H9 (cell line): ENCODE measurements at regions not wholly inside any gene's neighbourhood (a gene's known extent, or its start where the extent isn't known, plus 50 kb on each side); places are given as distances from the start of the nearest gene placed in this dataset.

ENCODE experiments used
- DNase-seq: peaks from one replicate; pipeline ENCODE4 v3.0.0-alpha.2; 2017
- H2AFZ ChIP-seq: one replicate; pipeline ENCODE4 v1.6.1; 2013; ENCODE audit warnings: mild to moderate bottlenecking, low read length, control low read depth, moderate library complexity
- H2AK5ac ChIP-seq: 2 replicates; pipeline ENCODE4 v1.6.1; 2013; ENCODE audit warnings: low read length, control low read depth, mixed read lengths; ENCODE audit not compliant: insufficient read length
- H2BK120ac ChIP-seq: one replicate; pipeline ENCODE4 v1.6.1; 2013; ENCODE audit warnings: low read depth, mild to moderate bottlenecking, low read length, control low read depth, inconsistent platforms; ENCODE audit not compliant: poor library complexity, severe bottlenecking
- H2BK12ac ChIP-seq: 2 replicates; pipeline ENCODE4 v1.6.1; 2013; ENCODE audit warnings: low read length, control low read depth, mixed read lengths, low read depth; ENCODE audit not compliant: insufficient read length
- H2BK15ac ChIP-seq: 2 replicates; pipeline ENCODE4 v1.6.1; 2013; ENCODE audit warnings: low read depth, low read length, control low read depth
- H2BK20ac ChIP-seq: one replicate; pipeline ENCODE4 v1.6.1; 2013; ENCODE audit warnings: low read depth, mild to moderate bottlenecking, low read length, control low read depth, inconsistent platforms; ENCODE audit not compliant: poor library complexity, severe bottlenecking
- H2BK5ac ChIP-seq: 2 replicates; pipeline ENCODE4 v1.6.1; 2013; ENCODE audit warnings: low read length, control low read depth, mixed read lengths; ENCODE audit not compliant: insufficient read length
- H3K14ac ChIP-seq: 2 replicates; pipeline ENCODE4 v1.6.1; 2013; ENCODE audit warnings: low read length, control low read depth; ENCODE audit not compliant: insufficient read depth
- H3K18ac ChIP-seq: 2 replicates; pipeline ENCODE4 v1.6.1; 2013; ENCODE audit warnings: low read depth, mild to moderate bottlenecking, mixed read lengths, low read length, control low read depth; ENCODE audit not compliant: insufficient read length
- H3K23ac ChIP-seq: 2 replicates; pipeline ENCODE4 v1.6.1; 2013; ENCODE audit warnings: low read length, control low read depth, mixed read lengths, low read depth; ENCODE audit not compliant: insufficient read length
- H3K23me2 ChIP-seq: 2 replicates; pipeline ENCODE4 v1.6.1; 2013; ENCODE audit warnings: low read depth, mild to moderate bottlenecking, mixed read lengths, low read length, control low read depth; ENCODE audit not compliant: insufficient read length, poor library complexity, severe bottlenecking
- H3K27ac ChIP-seq: 2 replicates; pipeline ENCODE4 v1.5.1; 2013; ENCODE audit warnings: low read length, control low read depth, mixed read lengths, low read depth; ENCODE audit not compliant: insufficient read length
- H3K27me3 ChIP-seq: 2 replicates; pipeline ENCODE4 v1.6.1; 2013; ENCODE audit warnings: low read length, control low read depth, inconsistent platforms; ENCODE audit not compliant: insufficient read depth
- H3K4ac ChIP-seq: 2 replicates; pipeline ENCODE4 v1.6.1; 2013; ENCODE audit warnings: low read depth, mild to moderate bottlenecking, control low read depth, inconsistent platforms, low read length, moderate library complexity
- H3K4me1 ChIP-seq: 2 replicates; pipeline ENCODE4 v1.6.1; 2013; ENCODE audit warnings: low read length, control low read depth, inconsistent platforms; ENCODE audit not compliant: insufficient read depth
- H3K4me2 ChIP-seq: 2 replicates; pipeline ENCODE4 v1.6.1; 2013; ENCODE audit warnings: low read length, control low read depth, mixed read lengths; ENCODE audit not compliant: insufficient read length, insufficient read depth
- H3K56ac ChIP-seq: 2 replicates; pipeline ENCODE4 v1.6.1; 2013; ENCODE audit warnings: low read depth, mild to moderate bottlenecking, mixed read lengths, low read length, control low read depth; ENCODE audit not compliant: insufficient read length
- H3K79me1 ChIP-seq: 2 replicates; pipeline ENCODE4 v1.6.1; 2013; ENCODE audit warnings: low read depth, mild to moderate bottlenecking, moderate library complexity, low read length, control low read depth, inconsistent platforms; ENCODE audit not compliant: insufficient read depth, poor library complexity, severe bottlenecking
- H3K79me2 ChIP-seq: 2 replicates; pipeline ENCODE4 v1.6.1; 2013; ENCODE audit warnings: low read length, control low read depth, inconsistent platforms; ENCODE audit not compliant: insufficient read depth
- H3K9ac ChIP-seq: 2 replicates; pipeline ENCODE4 v1.6.1; 2013; ENCODE audit warnings: low read length, control low read depth, mixed read lengths; ENCODE audit not compliant: insufficient read length; ENCODE audit errors: extremely low read depth
- H3K9me3 ChIP-seq: one replicate; pipeline ENCODE4 v1.6.1; 2013; ENCODE audit warnings: low read depth, low read length, inconsistent platforms; ENCODE audit not compliant: control insufficient read depth
- H3T11ph ChIP-seq: one replicate; pipeline ENCODE4 v1.6.1; 2013; ENCODE audit warnings: mild to moderate bottlenecking, low read length, control low read depth, inconsistent platforms
- H4K20me1 ChIP-seq: one replicate; pipeline ENCODE4 v1.6.1; 2013; ENCODE audit not compliant: control insufficient read depth, insufficient read length, insufficient read depth
- H4K5ac ChIP-seq: 2 replicates; pipeline ENCODE4 v1.6.1; 2013; ENCODE audit warnings: low read depth, mild to moderate bottlenecking, mixed read lengths, low read length, control low read depth; ENCODE audit not compliant: insufficient read length
- H4K8ac ChIP-seq: replicated peaks from 2 replicates; pipeline ENCODE4 v1.6.1; 2013; ENCODE audit warnings: low read length, control low read depth, mixed read lengths, low read depth; ENCODE audit not compliant: insufficient read length
- H4K91ac ChIP-seq: 2 replicates; pipeline ENCODE4 v1.6.1; 2013; ENCODE audit warnings: low read depth, mild to moderate bottlenecking, moderate library complexity, mixed read lengths, low read length, control low read depth; ENCODE audit not compliant: insufficient read length
- H3K27ac Mint-ChIP-seq, 3 experiments: 2 replicates in 2 of 3; 3 replicates in 1 of 3; pipeline ENCODE4 v1.8.0; 2020 to 2021; ENCODE audit warnings: mixed read lengths in 3 of 3, mild to moderate bottlenecking in 1 of 3, moderate library complexity in 1 of 3
- H3K27me3 Mint-ChIP-seq: 2 replicates; pipeline ENCODE4 v1.8.0; 2021; ENCODE audit warnings: low read depth, mild to moderate bottlenecking, moderate library complexity, mixed read lengths
- H3K36me3 Mint-ChIP-seq, 3 experiments: 2 replicates in 2 of 3; 3 replicates in 1 of 3; pipeline ENCODE4 v1.8.0; 2020 to 2021; ENCODE audit warnings: low read depth in 3 of 3, mixed read lengths in 3 of 3; ENCODE audit not compliant: insufficient read depth in 1 of 3
- H3K4me1 Mint-ChIP-seq, 2 experiments: 2 replicates each; pipeline ENCODE4 v1.8.0; 2020; ENCODE audit warnings: mixed read lengths in 2 of 2
- H3K4me3 Mint-ChIP-seq, 2 experiments: 2 replicates in 1 of 2; 3 replicates in 1 of 2; pipeline ENCODE4 v1.8.0; 2020 to 2021; ENCODE audit warnings: mild to moderate bottlenecking in 2 of 2, mixed read lengths in 2 of 2, moderate library complexity in 1 of 2
- H3K9me3 Mint-ChIP-seq, 2 experiments: 2 replicates in 1 of 2; 3 replicates in 1 of 2; pipeline ENCODE4 v1.8.0; 2020; ENCODE audit warnings: mild to moderate bottlenecking in 2 of 2, mixed read lengths in 2 of 2, moderate library complexity in 1 of 2
- WGBS: extraction: QIAGEN DNeasy Blood & Tissue Kit; methylation state at CpG from one replicate; pipeline ENCODE4 v1.1.7; 2013; ENCODE audit warnings: missing lambda C conversion rate, low lambda C conversion rate, mixed read lengths; ENCODE audit not compliant: insufficient read length; ENCODE audit errors: extremely low coverage; 5-methylcytosine and 5-hydroxymethylcytosine counted together
- TF ChIP-seq, protein P1 (sequence below): fragments of 200-600 bp; sonication (generic); conservative IDR thresholded peaks from 3 replicates; pipeline ENCODE4 v1.8.0; 2021; ENCODE audit warnings: antibody characterized with exemption, mild to moderate bottlenecking

DNA sequence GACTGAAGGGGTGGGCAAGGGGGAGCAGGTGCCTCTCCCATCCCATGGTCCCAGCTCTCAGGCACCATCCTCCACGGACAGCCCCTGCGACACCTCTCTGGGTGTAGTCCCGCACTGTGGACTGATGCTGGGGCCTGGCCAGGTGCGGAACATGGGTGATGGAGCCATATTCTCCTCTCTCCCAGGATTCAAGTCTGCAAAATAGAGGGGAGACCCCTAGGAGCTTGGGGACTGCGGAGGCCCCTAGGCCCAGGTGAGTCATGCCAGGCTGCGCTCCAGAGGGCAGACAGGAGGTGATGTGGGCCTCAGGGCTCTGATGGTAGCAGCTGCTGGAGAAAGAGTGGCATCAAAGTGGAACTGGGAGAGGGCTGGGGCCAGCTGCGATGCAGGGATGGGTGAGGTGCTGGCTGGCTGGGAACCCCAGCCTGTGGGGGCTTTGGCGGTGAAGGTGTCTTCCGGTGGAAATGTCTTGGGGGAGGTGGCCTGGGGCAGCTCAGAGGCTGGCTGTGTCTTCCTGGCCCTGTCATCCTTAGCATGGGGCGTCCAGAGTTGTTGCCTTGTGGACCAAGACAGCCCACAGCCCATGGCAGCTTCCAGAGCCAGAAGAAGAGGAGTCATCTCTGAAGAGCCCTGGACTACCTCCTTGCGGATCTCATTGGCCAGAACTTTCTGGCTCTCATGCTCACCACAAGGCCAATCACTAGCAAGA is 149.1 kb downstream of the KIF26A start:
- Histone ChIP-seq H2AFZ (no peak overlapping the region), H3K79me1 (no peaks in the 10 kb centered on the region), H3K9me3 (no peaks in the 10 kb centered on the region), H4K5ac (no peak overlapping the region), H3K18ac (no peak overlapping the region), H3K27ac (no peak overlapping the region), H2BK15ac (no peak overlapping the region), H3K4me2 (no peak overlapping the region), H3K79me2 (no peaks in the 10 kb centered on the region), H2BK12ac (no peak overlapping the region), H3T11ph (no peak overlapping the region), H2BK20ac (no peak overlapping the region), H2AK5ac (no peak overlapping the region), H4K91ac (no peak overlapping the region), H3K23ac (no peak overlapping the region), H4K8ac (no peak overlapping the region), H3K4me1 (peaks cover 10% of the 10 kb centered on the region; the same call in 1 of the 2 replicates), H2BK5ac (no peak overlapping the region), H3K23me2 (no peaks in the 10 kb centered on the region), H3K9ac (no peak overlapping the region), H3K4ac (no peak overlapping the region), H2BK120ac (no peak overlapping the region), H4K20me1 (no peaks in the 10 kb centered on the region), H3K14ac (no peak overlapping the region), H3K27me3 (no peaks in the 10 kb centered on the region), H3K56ac (no peak overlapping the region)
- DNase-seq: no peak
- peaks cover 6 to 17% of the 10 kb centered on the region in 2 experiments; a peak in 3 of 5 replicates for H3K9me3 Mint-ChIP-seq
- H3K4me3 Mint-ChIP-seq: no peak overlapping the region; a peak in 1 of 5 replicates
- no peaks in the 10 kb centered on the region; a peak in 2 of 7 replicates for H3K36me3 Mint-ChIP-seq
- 0 out of 7 replicates have a peak overlapping the region, but pooled peaks of 1 of the 3 experiments have one; percentile 65 for H3K27ac Mint-ChIP-seq
- peaks cover 4% of the 10 kb centered on the region; the same call in 1 of the 2 replicates for H3K27me3 Mint-ChIP-seq
- H3K4me1 Mint-ChIP-seq: peaks cover 29 to 31% of the 10 kb centered on the region in 2 experiments
- WGBS: no CpG with 5 or more reads among the region's 11 CpGs
- TF ChIP-seq, protein P1, sequence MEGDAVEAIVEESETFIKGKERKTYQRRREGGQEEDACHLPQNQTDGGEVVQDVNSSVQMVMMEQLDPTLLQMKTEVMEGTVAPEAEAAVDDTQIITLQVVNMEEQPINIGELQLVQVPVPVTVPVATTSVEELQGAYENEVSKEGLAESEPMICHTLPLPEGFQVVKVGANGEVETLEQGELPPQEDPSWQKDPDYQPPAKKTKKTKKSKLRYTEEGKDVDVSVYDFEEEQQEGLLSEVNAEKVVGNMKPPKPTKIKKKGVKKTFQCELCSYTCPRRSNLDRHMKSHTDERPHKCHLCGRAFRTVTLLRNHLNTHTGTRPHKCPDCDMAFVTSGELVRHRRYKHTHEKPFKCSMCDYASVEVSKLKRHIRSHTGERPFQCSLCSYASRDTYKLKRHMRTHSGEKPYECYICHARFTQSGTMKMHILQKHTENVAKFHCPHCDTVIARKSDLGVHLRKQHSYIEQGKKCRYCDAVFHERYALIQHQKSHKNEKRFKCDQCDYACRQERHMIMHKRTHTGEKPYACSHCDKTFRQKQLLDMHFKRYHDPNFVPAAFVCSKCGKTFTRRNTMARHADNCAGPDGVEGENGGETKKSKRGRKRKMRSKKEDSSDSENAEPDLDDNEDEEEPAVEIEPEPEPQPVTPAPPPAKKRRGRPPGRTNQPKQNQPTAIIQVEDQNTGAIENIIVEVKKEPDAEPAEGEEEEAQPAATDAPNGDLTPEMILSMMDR: no peak
